COLO668 (cell line): ENCODE measurements at regions not wholly inside any gene's neighbourhood (a gene's known extent, or its start where the extent isn't known, plus 50 kb on each side); places are given as distances from the start of the nearest gene placed in this dataset.
"Not testable (repeated sequence)": the region's sequence is repeated elsewhere in the genome, so short reads cannot be mapped to it uniquely, and the experiment has no call there.

Source experiments
- DNase-seq: peaks from one replicate; lab custom pipeline; 2025; ENCODE audit not compliant: unreplicated experiment; lab: John Stamatoyannopoulos, UW

GRCh38 chr10:64109926-64110495, 588.8 kb downstream of the REEP3 start:
- no peak for DNase-seq

DNA sequence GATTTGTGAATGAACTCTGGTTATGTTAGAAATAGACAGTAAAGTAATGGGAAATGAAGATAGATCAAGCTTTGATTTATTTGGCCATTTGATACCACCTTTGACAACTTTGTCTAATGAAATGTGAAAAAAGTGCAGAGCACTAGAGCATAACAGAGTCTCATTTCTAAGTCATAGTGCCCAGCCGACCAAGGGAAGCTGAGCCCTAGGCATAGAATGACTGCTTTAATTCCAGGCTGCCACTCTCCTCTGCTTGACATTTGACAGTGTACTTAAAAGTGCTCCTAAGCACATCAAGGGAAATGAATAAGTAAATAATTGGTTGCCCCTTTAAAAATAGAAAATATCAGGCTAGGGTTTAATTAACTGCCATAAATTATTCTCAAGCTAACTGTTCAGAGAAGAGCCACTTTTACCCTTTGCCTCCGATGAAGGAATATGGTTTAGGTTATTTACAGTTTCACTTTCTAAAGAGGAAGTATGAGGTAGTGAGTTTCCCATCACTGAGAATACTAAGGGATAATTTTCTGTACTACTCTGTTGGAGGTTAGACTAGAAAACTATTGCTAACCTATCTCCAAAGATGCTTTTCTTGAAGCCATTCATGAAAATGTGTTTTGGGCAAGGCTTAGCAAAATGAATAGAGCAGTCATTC, 591.6 kb downstream of the REEP3 start:
- no peak for DNase-seq

GRCh38 chr10:64113375-64113774, 592.2 kb downstream of the REEP3 start:
- no peak for DNase-seq

DNA sequence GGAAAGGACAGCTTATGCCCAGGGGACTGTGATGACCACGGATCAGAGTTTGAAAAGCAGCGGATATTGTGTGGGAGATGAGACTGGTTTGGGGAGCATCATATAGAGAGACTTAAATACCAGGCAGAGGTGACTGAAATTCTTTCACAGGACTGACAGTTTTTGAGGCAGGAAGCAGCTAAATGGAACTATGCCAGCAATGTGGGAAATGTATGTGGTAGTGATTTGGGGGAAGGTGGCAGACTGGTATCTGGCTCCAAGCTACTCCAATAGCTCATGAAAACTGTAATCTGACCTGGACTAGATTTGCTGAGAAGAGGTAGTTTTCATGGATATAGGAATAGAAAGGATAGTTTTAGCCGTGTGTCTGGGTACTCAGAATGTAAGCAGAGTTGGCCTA, 592.6 kb downstream of the REEP3 start:
- DNase-seq: no peak

GRCh38 chr10:64115471-64115870, 594.3 kb downstream of the REEP3 start:
- DNase-seq: no peak

GRCh38 chr10:64115908-64116643, 594.9 kb downstream of the REEP3 start:
- no peak for DNase-seq

GRCh38 chr10:64116707-64117106, 595.5 kb downstream of the REEP3 start:
- no peak for DNase-seq

GRCh38 chr10:64118736-64119135, 597.5 kb downstream of the REEP3 start:
- DNase-seq: no peak

DNA sequence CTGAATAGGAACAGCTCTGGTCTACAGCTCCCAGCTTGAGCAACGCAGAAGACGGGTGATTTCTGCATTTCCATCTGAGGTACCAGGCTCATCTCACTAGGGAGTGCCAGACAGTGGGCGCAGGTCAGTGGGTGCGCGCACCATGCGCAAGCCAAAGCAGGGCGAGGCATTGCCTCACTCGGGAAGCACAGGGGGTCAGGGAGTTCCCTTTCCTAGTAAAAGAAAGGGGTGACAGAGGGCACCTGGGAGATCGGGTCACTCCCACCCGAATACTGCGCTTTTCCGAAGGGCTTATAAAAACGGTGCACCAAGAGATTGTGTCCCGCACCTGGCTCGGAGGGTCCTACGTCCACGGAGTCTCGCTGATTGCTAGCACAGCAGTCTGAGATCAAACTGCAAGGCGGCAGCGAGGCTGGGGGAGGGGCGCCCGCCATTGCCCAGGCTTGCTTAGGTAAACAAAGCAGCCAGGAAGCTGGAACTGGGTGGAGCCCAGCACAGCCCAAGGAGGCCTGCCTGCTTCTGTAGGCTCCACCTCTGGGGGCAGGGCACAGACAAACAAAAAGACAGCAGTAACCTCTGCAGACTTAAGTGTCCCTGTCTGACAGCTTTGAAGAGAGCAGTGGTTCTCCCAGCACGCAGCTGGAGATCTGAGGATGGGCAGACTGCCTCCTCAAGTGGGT, 599.2 kb downstream of the REEP3 start:
- not testable (repeated sequence) for DNase-seq

- DNase-seq: no peak
These were observed 609.0 kb downstream of the REEP3 start for GRCh38 chr10:64130152-64130551.

DNA sequence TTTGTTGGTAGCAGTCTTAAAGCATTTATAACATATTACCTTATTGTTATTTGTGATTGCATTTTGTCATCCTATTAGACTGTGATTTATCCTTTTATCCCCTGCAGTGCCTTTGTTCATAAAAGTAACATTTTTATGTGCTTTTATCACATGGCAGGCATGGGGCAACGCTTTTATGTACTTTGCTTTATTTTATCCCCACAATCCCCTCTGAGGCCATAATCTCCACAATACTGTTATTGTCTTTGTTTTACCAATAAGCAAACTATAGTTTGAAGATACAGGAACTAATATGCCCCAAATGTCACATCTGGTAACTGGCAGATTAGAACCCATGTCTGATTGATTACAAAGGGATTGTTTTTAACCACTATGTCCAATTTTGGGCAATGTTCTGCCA, 613.5 kb downstream of the REEP3 start:
- no peak for DNase-seq

DNA sequence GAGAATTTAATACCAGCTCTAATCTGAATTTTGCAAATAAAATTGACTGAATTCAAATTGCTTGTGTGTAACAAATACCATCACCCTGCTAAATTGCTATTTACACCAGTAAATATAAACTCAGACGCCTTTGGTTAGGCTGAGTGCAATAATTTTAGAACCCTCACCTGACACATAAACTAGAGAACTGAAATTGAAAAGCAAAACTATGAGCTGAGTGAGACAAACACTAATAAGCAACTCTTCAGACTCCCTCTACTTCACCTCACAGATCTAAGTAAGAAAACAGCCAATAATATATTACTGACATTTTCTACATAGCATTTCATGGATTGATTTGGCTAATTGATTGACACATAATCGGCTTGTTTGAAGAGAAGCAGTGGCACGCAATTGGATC, 621.2 kb downstream of the REEP3 start:
- no peak for DNase-seq

- DNase-seq: no peak
These were observed 627.4 kb downstream of the REEP3 start for GRCh38 chr10:64148607-64149006.

DNA sequence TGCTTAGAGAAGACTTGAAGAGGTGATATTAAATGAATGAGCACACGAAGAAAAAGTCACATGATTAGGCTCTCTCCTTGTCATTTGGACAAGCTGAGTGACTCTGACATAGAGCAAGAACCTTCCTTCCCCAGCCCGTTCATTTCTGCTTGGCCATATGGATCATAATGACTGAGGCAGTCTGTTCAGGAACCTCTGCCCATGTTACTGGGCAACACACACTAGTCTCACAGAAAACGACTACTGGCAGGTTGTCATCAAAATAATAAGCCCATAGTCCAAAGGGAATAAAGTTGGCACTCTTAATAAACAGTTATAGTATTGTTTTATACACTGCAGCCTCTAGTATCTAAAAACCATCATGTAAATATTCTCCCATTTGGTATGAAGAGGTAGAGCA, 635.0 kb downstream of the REEP3 start:
- DNase-seq: no peak

DNA sequence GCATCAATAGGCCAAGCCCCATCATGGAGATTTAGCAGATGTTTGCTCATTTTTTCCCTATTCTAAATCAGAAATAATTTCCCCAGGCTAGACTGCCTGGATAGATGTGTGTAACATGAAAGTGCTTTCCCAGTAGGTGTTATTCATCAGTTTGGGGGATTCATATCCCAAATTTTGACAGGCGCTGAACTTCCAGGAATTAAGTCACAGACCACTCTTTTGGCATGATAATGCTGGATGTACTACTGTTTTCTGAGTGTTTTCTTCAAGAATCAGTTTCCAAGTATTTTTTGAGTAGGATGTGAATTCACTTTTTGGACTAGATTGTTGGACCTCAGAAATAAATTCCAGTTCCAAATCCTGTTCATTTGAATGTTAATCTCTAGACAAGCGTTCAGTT, 637.4 kb downstream of the REEP3 start:
- DNase-seq: no peak

- DNase-seq: no peak
These were observed 639.0 kb downstream of the REEP3 start for GRCh38 chr10:64159910-64160872.

GRCh38 chr10:64170791-64171190, 649.6 kb downstream of the REEP3 start:
- no peak for DNase-seq

DNA sequence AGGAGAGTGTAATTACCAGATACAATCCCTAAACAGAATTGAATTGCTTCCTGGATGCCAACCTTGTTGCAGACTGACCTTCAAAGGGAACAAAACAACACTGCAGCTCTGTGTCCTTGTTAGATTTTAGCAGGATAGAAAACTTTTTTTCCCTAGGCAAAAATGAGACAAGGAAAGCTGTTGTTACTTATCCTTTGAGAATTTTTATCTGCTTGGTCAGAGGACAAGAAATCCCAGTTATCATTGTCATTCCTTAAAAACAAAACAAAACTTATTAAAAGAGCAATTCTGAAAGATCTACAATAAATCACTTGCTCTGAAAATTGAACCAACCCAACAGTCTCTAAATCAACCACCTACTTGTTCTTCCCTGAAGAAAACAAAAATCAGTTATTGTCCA, 652.6 kb downstream of the REEP3 start:
- DNase-seq: no peak

- no peak for DNase-seq
These were observed 653.6 kb downstream of the REEP3 start for GRCh38 chr10:64174666-64175255.

GRCh38 chr10:64175271-64175962, 654.2 kb downstream of the REEP3 start:
- DNase-seq: no peak
